ENCODE measurements at regions not wholly inside any gene's neighbourhood (a gene's known extent, or its start where the extent isn't known, plus 50 kb on each side); places are given as distances from the start of the nearest gene placed in this dataset.
"Not testable (repeated sequence)": the region's sequence is repeated elsewhere in the genome, so short reads cannot be mapped to it uniquely, and the experiment has no call there.

GRCh38 chr1:53396573-53397268 lies 62.5 kb upstream of the DMRTB1 start:
- DNase-seq (ENCODE audit: low read depth), result no peak
- no peak overlapping the region for H3K4me3 ChIP-seq (ENCODE audit: low read depth, low read length)
- TF ChIP-seq MAX (IDR thresholded peaks at IDR 0.05; ENCODE audit: low read depth, low read length), result no peak
- no peak for TF ChIP-seq POLR2A (IDR thresholded peaks at IDR 0.05; ENCODE audit: extremely low read depth, insufficient read length)
- no peak for TF ChIP-seq MYC (IDR thresholded peaks at IDR 0.05; ENCODE audit: low read depth, low read length)
- TF ChIP-seq CTCF (IDR thresholded peaks at IDR 0.05; ENCODE audit: low read depth, low read length), result no peak

GRCh38 chr1:53398091-53398490 lies 61.1 kb upstream of the DMRTB1 start:
- H3K4me3 ChIP-seq (ENCODE audit: low read depth, low read length), result no peak overlapping the region
- no peak for TF ChIP-seq MAX (IDR thresholded peaks at IDR 0.05; ENCODE audit: low read depth, low read length)
- no peak for DNase-seq (ENCODE audit: low read depth)

GRCh38 chr1:53398576-53399365 lies 60.4 kb upstream of the DMRTB1 start:
- no peak overlapping the region for H3K4me3 ChIP-seq (ENCODE audit: low read depth, low read length)
- DNase-seq (ENCODE audit: low read depth), result no peak
- TF ChIP-seq MAX (IDR thresholded peaks at IDR 0.05; ENCODE audit: low read depth, low read length) (no peak), CTCF (IDR thresholded peaks at IDR 0.05; ENCODE audit: low read depth, low read length) (no peak), POLR2A (IDR thresholded peaks at IDR 0.05; ENCODE audit: extremely low read depth, insufficient read length) (no peak), MYC (IDR thresholded peaks at IDR 0.05; ENCODE audit: low read depth, low read length) (no peak)

- DNase-seq (ENCODE audit: low read depth); H3K4me3 ChIP-seq (ENCODE audit: low read depth, low read length): not testable (repeated sequence)
These were observed 59.6 kb upstream of the DMRTB1 start for GRCh38 chr1:53399370-53400133.

- no peak for DNase-seq (ENCODE audit: low read depth)
- H3K4me3 ChIP-seq (ENCODE audit: low read depth, low read length), result no peak overlapping the region
- no peak for TF ChIP-seq CTCF (IDR thresholded peaks at IDR 0.05; ENCODE audit: low read depth, low read length)
- no peak for TF ChIP-seq POLR2A (IDR thresholded peaks at IDR 0.05; ENCODE audit: extremely low read depth, insufficient read length)
- TF ChIP-seq MAX (IDR thresholded peaks at IDR 0.05; ENCODE audit: low read depth, low read length), result no peak
- TF ChIP-seq MYC (IDR thresholded peaks at IDR 0.05; ENCODE audit: low read depth, low read length), result no peak
These were observed 58.2 kb upstream of the DMRTB1 start for GRCh38 chr1:53400761-53401674.

Measured in NB4 (cell line).